ENCODE measurements at regions not wholly inside any gene's neighbourhood (a gene's known extent, or its start where the extent isn't known, plus 50 kb on each side); places are given as distances from the start of the nearest gene placed in this dataset.

DNA sequence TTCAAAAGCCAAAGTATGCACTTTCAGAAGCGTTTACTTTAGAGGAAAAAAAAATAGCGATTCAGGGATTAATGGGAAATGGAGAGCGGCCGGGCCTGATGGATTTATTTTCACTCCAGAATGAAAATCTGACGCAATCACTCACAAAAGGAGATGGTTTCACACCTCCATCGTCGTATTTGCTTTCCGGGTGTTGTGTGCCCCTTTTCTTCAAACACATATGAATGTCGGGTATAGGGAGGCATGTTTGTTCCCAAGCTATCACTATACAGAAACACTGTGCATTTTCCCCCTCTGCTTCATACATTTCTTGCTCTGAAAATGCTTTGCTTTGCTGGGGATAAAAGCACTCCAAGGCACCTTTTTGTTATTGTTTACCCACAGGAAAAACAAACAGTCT, 562.2 kb upstream of the ZFHX3 start:
- H3K4me3 ChIP-seq (ENCODE audit: low read length): no peak overlapping the region
- TF ChIP-seq EZH2 (IDR thresholded peaks at IDR 0.05; ENCODE audit: low read length, unreplicated experiment) (no peak), EZH2phosphoT487 (IDR thresholded peaks at IDR 0.05; ENCODE audit: borderline replicate concordance, low read length) (no peak)
- TF ChIP-seq, protein P1, sequence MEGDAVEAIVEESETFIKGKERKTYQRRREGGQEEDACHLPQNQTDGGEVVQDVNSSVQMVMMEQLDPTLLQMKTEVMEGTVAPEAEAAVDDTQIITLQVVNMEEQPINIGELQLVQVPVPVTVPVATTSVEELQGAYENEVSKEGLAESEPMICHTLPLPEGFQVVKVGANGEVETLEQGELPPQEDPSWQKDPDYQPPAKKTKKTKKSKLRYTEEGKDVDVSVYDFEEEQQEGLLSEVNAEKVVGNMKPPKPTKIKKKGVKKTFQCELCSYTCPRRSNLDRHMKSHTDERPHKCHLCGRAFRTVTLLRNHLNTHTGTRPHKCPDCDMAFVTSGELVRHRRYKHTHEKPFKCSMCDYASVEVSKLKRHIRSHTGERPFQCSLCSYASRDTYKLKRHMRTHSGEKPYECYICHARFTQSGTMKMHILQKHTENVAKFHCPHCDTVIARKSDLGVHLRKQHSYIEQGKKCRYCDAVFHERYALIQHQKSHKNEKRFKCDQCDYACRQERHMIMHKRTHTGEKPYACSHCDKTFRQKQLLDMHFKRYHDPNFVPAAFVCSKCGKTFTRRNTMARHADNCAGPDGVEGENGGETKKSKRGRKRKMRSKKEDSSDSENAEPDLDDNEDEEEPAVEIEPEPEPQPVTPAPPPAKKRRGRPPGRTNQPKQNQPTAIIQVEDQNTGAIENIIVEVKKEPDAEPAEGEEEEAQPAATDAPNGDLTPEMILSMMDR (conservative IDR thresholded peaks at IDR 0.05; ENCODE audit: low read depth, low read length): no peak
- ChIA-PET POLR2A (ENCODE audit: unreplicated experiment) (no interaction called here), CTCF (no interaction called here)
- H3F3A ChIP-seq (ENCODE audit: low read length, unreplicated experiment): no peaks in the 10 kb centered on the region
- no peak overlapping the region for H2AFZ ChIP-seq (ENCODE audit: low read length)
- DNase-seq (no peak), ATAC-seq (no peak)
- H3K79me2 ChIP-seq (ENCODE audit: low read length): no peaks in the 10 kb centered on the region
- intact Hi-C loops (cut with micrococcal nuclease): no loop called here
- BruUV-seq (replicated peaks): no TSS peak
- H3K9ac ChIP-seq (ENCODE audit: low read length): no peak overlapping the region
- no peaks in the 10 kb centered on the region for H3K36me3 ChIP-seq (ENCODE audit: low read depth, low read length)
- H3K4me1 ChIP-seq (ENCODE audit: insufficient read depth, low read length): no peaks in the 10 kb centered on the region
- no peaks in the 10 kb centered on the region for H3K9me3 ChIP-seq (ENCODE audit: low read length)
- H3K4me2 ChIP-seq (ENCODE audit: low read length): no peak overlapping the region
- H3K27ac ChIP-seq (ENCODE audit: low read length): no peak overlapping the region
- H3K9me2 ChIP-seq (replicated peaks; ENCODE audit: low read length): no peaks in the 10 kb centered on the region
- H3K27me3 ChIP-seq (ENCODE audit: low read length): peaks cover 72% of the 10 kb centered on the region
- H4K20me1 ChIP-seq (ENCODE audit: low read length): no peaks in the 10 kb centered on the region

DNA sequence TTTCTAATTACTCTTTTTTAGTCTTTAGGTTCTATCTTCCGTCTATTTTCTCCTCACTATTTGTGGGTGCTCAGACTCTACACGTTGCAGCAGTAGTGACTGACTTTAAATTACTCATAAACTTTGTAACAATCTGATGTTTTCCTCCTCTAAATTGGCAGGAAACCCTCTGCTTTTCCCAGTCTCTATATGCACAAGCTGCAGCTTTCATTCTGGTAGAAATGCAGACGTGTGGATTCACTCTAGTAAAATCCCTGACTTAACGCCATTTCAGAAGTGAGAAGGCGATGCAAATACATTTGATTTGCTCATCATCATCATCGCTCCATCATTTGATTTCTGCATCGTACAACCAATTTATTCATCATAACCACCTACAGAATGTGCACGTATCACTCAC, 561.0 kb upstream of the ZFHX3 start:
- no peak overlapping the region for H3K27ac ChIP-seq (ENCODE audit: low read length)
- intact Hi-C loops (cut with micrococcal nuclease): no loop called here
- ATAC-seq (no peak), DNase-seq (no peak)
- ChIA-PET POLR2A (ENCODE audit: unreplicated experiment) (no interaction called here), CTCF (no interaction called here)
- TF ChIP-seq, protein P1 (conservative IDR thresholded peaks at IDR 0.05; ENCODE audit: low read depth, low read length): no peak
- TF ChIP-seq EZH2phosphoT487 (IDR thresholded peaks at IDR 0.05; ENCODE audit: borderline replicate concordance, low read length) (no peak), EZH2 (IDR thresholded peaks at IDR 0.05; ENCODE audit: low read length, unreplicated experiment) (no peak)
- H3K4me1 ChIP-seq (ENCODE audit: insufficient read depth, low read length): no peaks in the 10 kb centered on the region
- no TSS peak for BruUV-seq (replicated peaks)
- H3K4me2 ChIP-seq (ENCODE audit: low read length): no peak overlapping the region
- H3K9me2 ChIP-seq (replicated peaks; ENCODE audit: low read length): no peaks in the 10 kb centered on the region
- H3K9me3 ChIP-seq (ENCODE audit: low read length): no peaks in the 10 kb centered on the region
- no peaks in the 10 kb centered on the region for H3K36me3 ChIP-seq (ENCODE audit: low read depth, low read length)
- no peak overlapping the region for H2AFZ ChIP-seq (ENCODE audit: low read length)
- H3K9ac ChIP-seq (ENCODE audit: low read length): no peak overlapping the region
- no peaks in the 10 kb centered on the region for H4K20me1 ChIP-seq (ENCODE audit: low read length)
- no peak overlapping the region for H3K4me3 ChIP-seq (ENCODE audit: low read length)
- H3F3A ChIP-seq (ENCODE audit: low read length, unreplicated experiment): no peaks in the 10 kb centered on the region
- peaks cover 60% of the 10 kb centered on the region for H3K27me3 ChIP-seq (ENCODE audit: low read length)
- no peaks in the 10 kb centered on the region for H3K79me2 ChIP-seq (ENCODE audit: low read length)

DNA sequence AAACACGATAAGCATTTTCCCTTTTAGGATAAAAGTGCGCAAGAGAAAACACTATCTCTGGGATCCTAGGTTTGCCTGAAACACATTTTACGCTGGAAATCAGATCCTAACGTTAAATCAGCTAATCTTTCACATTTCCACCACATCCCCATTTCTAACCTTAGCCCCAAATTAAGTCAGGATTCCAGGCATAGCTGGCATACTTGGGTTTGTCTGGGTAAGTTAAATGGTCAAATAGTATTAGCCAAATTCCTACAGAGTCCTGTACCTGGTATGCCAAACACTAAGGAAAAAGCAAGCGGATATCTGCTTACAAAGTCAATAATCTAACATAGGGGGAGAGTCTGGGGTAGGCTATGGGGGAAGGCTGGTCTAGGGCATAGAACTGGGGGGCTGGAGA, 557.4 kb upstream of the ZFHX3 start:
- BruUV-seq (replicated peaks): no TSS peak
- no peaks in the 10 kb centered on the region for H3K79me2 ChIP-seq (ENCODE audit: low read length)
- H3K9me2 ChIP-seq (replicated peaks; ENCODE audit: low read length): no peaks in the 10 kb centered on the region
- H3K4me3 ChIP-seq (ENCODE audit: low read length): no peak overlapping the region
- H3K36me3 ChIP-seq (ENCODE audit: low read depth, low read length): no peaks in the 10 kb centered on the region
- H3K27me3 ChIP-seq (ENCODE audit: low read length): peaks cover 27% of the 10 kb centered on the region
- no peaks in the 10 kb centered on the region for H4K20me1 ChIP-seq (ENCODE audit: low read length)
- ATAC-seq: no peak
- H3K4me1 ChIP-seq (ENCODE audit: insufficient read depth, low read length): no peaks in the 10 kb centered on the region
- TF ChIP-seq EZH2 (IDR thresholded peaks at IDR 0.05; ENCODE audit: low read length, unreplicated experiment): no peak
- TF ChIP-seq EZH2phosphoT487 (IDR thresholded peaks at IDR 0.05; ENCODE audit: borderline replicate concordance, low read length): no peak
- TF ChIP-seq, protein P1 (conservative IDR thresholded peaks at IDR 0.05; ENCODE audit: low read depth, low read length): no peak
- ChIA-PET CTCF (no interaction called here), POLR2A (ENCODE audit: unreplicated experiment) (no interaction called here)
- no peak overlapping the region for H3K27ac ChIP-seq (ENCODE audit: low read length)
- H2AFZ ChIP-seq (ENCODE audit: low read length): no peak overlapping the region
- H3K9me3 ChIP-seq (ENCODE audit: low read length): no peaks in the 10 kb centered on the region
- H3F3A ChIP-seq (ENCODE audit: low read length, unreplicated experiment): no peaks in the 10 kb centered on the region
- no peak overlapping the region for H3K4me2 ChIP-seq (ENCODE audit: low read length)
- intact Hi-C loops (cut with micrococcal nuclease): no loop called here
- H3K9ac ChIP-seq (ENCODE audit: low read length): no peak overlapping the region
- no peak for DNase-seq

All from PC-3 (cell line).